IMR-90 (cell line): ENCODE measurements at regions not wholly inside any gene's neighbourhood (a gene's known extent, or its start where the extent isn't known, plus 50 kb on each side); places are given as distances from the start of the nearest gene placed in this dataset.

ENCODE experiments used
- MAZ ChIP-seq: IDR thresholded peaks from 2 replicates; pipeline ENCODE4 v1.6.1; 2012; ENCODE audit warnings: low read depth, mild to moderate bottlenecking, low read length, improper control_type of control experiment, moderate library complexity, borderline replicate concordance
- POLR2A ChIP-seq: IDR thresholded peaks from 2 replicates; pipeline ENCODE4 v1.6.1; 2012; ENCODE audit warnings: mild to moderate bottlenecking, low read depth, low read length
- TF ChIP-seq, protein P1 (sequence below): conservative IDR thresholded peaks from 2 replicates; pipeline ENCODE4 v1.5.1; 2012; ENCODE audit warnings: mild to moderate bottlenecking, low read depth, low read length, improper control_type of control experiment

DNA sequence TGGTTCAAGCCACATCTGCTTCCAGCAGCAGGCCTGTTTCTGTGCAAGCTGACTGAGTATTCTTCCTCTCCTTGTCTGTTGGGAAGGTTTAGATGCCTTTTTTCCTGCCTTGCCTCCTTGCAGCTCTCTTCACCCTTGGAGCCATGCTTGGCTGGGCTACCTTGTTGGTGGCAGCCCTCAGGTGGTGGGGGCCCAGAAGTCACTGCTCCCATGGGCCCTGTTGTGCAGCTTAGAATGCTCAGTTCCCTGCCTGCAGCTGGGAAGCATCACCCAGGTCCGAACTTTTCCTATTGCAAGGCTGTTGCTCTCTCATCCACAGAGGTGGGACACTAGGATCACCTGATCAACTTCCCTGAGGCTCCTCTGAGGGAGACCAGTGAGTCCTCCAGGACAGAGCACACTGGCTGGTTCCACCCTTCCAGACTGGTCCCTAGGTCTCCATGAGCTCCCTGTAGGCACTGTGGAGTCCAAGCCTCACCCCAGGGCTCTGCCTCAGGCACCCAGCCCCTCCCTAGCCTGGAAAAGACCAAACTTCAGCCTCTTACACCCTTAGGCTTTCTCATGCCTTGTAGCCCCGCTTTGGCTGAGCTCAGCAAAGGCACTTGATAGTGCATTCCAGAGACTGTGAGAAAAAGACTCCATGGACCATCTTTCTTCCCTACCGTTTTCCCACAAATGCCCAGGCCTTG lies 219.3 kb upstream of the SH3BP4 start:
- TF ChIP-seq, protein P1, sequence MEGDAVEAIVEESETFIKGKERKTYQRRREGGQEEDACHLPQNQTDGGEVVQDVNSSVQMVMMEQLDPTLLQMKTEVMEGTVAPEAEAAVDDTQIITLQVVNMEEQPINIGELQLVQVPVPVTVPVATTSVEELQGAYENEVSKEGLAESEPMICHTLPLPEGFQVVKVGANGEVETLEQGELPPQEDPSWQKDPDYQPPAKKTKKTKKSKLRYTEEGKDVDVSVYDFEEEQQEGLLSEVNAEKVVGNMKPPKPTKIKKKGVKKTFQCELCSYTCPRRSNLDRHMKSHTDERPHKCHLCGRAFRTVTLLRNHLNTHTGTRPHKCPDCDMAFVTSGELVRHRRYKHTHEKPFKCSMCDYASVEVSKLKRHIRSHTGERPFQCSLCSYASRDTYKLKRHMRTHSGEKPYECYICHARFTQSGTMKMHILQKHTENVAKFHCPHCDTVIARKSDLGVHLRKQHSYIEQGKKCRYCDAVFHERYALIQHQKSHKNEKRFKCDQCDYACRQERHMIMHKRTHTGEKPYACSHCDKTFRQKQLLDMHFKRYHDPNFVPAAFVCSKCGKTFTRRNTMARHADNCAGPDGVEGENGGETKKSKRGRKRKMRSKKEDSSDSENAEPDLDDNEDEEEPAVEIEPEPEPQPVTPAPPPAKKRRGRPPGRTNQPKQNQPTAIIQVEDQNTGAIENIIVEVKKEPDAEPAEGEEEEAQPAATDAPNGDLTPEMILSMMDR = no peak
- no peak for TF ChIP-seq MAZ
- TF ChIP-seq POLR2A = no peak
